Vagina (tissue), 2 donors: ENCODE measurements at regions not wholly inside any gene's neighbourhood (a gene's known extent, or its start where the extent isn't known, plus 50 kb on each side); places are given as distances from the start of the nearest gene placed in this dataset.
"Not testable (repeated sequence)": the region's sequence is repeated elsewhere in the genome, so short reads cannot be mapped to it uniquely, and the experiment has no call there.

Experiments used
- DNase-seq, 2 donors: peaks; one replicate each; pipeline ENCODE4 v3.0.0-alpha.2; 2017; ENCODE audit errors: extremely low spot score in 2 of 2
- H3K27ac ChIP-seq: fragments of 200-600 bp; sonication (generic); one replicate; pipeline ENCODE4 v1.5.1; 2019
- H3K27me3 ChIP-seq: fragments of 200-600 bp; sonication (generic); one replicate; pipeline ENCODE4 v1.5.1; 2019
- H3K36me3 ChIP-seq, 2 donors: fragments of 200-600 bp; sonication (generic); one replicate each; pipeline ENCODE4 v1.5.1; 2017 to 2019
- H3K4me1 ChIP-seq: fragments of 200-600 bp; sonication (generic); one replicate; pipeline ENCODE4 v1.5.1; 2019
- H3K4me3 ChIP-seq, 2 donors: fragments of 200-600 bp; sonication (generic); 1 replicate in 1 of 2; 2 replicates in 1 of 2; pipeline ENCODE4 v1.5.1; 2016 to 2019
- H3K9me3 ChIP-seq: fragments of 200-600 bp; sonication (generic); one replicate; pipeline ENCODE4 v1.5.1; 2019
- CTCF ChIP-seq, 3 experiments: fragments of 450-650 bp in 2 of 3; fragments of 200-600 bp in 1 of 3; sonication (generic) in 1 of 3; IDR thresholded peaks; one replicate each; pipeline ENCODE4 v1.5.1; 2017 to 2019; ENCODE audit warnings: antibody characterized with exemption in 3 of 3, mild to moderate bottlenecking in 2 of 3, moderate library complexity in 2 of 3
- POLR2A ChIP-seq, 2 donors: fragments of 450-650 bp; IDR thresholded peaks; one replicate each; pipeline ENCODE4 v1.6.1; 2017; ENCODE audit warnings: antibody characterized with exemption in 2 of 2, mild to moderate bottlenecking in 2 of 2, moderate library complexity in 2 of 2
- POLR2AphosphoS5 ChIP-seq, 2 donors: sonication (generic); formaldehyde crosslinking; IDR thresholded peaks; one replicate each; pipeline ENCODE4 v1.9.0; 2017; ENCODE audit warnings: antibody characterized with exemption in 2 of 2, mild to moderate bottlenecking in 2 of 2, low read depth in 1 of 2; ENCODE audit not compliant: insufficient read depth in 1 of 2
- intact Hi-C: fragments of 100-400 bp; cut with DNase I; formaldehyde crosslinking; loops from one replicate; pipeline ENCODE4 v1.15.1; 2023

GRCh38 chr14:38001501-38001900 is 206.2 kb upstream of the SSTR1 start:
- Histone ChIP-seq H3K9me3 (no peaks in the 10 kb centered on the region), H3K27ac (no peak overlapping the region), H3K36me3 (no peaks in the 10 kb centered on the region), H3K4me1 (no peaks in the 10 kb centered on the region), H3K4me3 (no peak overlapping the region), H3K27me3 (no peaks in the 10 kb centered on the region)
- no peak for DNase-seq
- TF ChIP-seq CTCF (IDR thresholded peaks at IDR 0.05) (no peak), POLR2A (IDR thresholded peaks at IDR 0.05) (no peak), POLR2AphosphoS5 (IDR thresholded peaks at IDR 0.05; ENCODE audit: insufficient read depth in 1 of 2, low read depth in 1 of 2) (no peak)
- intact Hi-C loops, result no loop called here

- intact Hi-C loops, result no loop called here
- H3K36me3 ChIP-seq, result no peaks in the 10 kb centered on the region
These were observed 203.7 kb upstream of the SSTR1 start for GRCh38 chr14:38003746-38004609.

GRCh38 chr14:38004610-38004879 is 203.2 kb upstream of the SSTR1 start:
- Histone ChIP-seq H3K9me3 (no peaks in the 10 kb centered on the region), H3K27me3 (no peaks in the 10 kb centered on the region), H3K4me3 (no peak overlapping the region), H3K4me1 (no peaks in the 10 kb centered on the region), H3K27ac (no peak overlapping the region), H3K36me3 (no peaks in the 10 kb centered on the region)
- TF ChIP-seq CTCF (IDR thresholded peaks at IDR 0.05) (no peak), POLR2AphosphoS5 (IDR thresholded peaks at IDR 0.05; ENCODE audit: insufficient read depth in 1 of 2, low read depth in 1 of 2) (no peak), POLR2A (IDR thresholded peaks at IDR 0.05) (no peak)
- intact Hi-C loops, result no loop called here
- no peak for DNase-seq

More at GRCh38 chr14:38003746-38004609, 203.7 kb upstream of the SSTR1 start:
- no peaks in the 10 kb centered on the region for H3K27me3 ChIP-seq
- TF ChIP-seq CTCF (IDR thresholded peaks at IDR 0.05), result no peak
- TF ChIP-seq POLR2AphosphoS5 (IDR thresholded peaks at IDR 0.05; ENCODE audit: insufficient read depth in 1 of 2, low read depth in 1 of 2), result no peak
- no peak for TF ChIP-seq POLR2A (IDR thresholded peaks at IDR 0.05)
- DNase-seq, result no peak
- H3K27ac ChIP-seq, result no peak overlapping the region
- H3K9me3 ChIP-seq, result no peaks in the 10 kb centered on the region
- no peaks in the 10 kb centered on the region for H3K4me1 ChIP-seq
- H3K4me3 ChIP-seq, result no peak overlapping the region

GRCh38 chr14:38011156-38011555 is 196.5 kb upstream of the SSTR1 start:
- H3K27ac ChIP-seq, H3K4me1 ChIP-seq, intact Hi-C loops: not testable (repeated sequence)

GRCh38 chr14:38012056-38012455 is 195.6 kb upstream of the SSTR1 start:
- Histone ChIP-seq H3K36me3 (no peaks in the 10 kb centered on the region), H3K4me3 (no peak overlapping the region), H3K27ac (no peak overlapping the region), H3K4me1 (no peaks in the 10 kb centered on the region), H3K9me3 (peaks cover 10% of the 10 kb centered on the region), H3K27me3 (no peaks in the 10 kb centered on the region)
- no peak for TF ChIP-seq POLR2AphosphoS5 (IDR thresholded peaks at IDR 0.05; ENCODE audit: insufficient read depth in 1 of 2, low read depth in 1 of 2)
- TF ChIP-seq POLR2A (IDR thresholded peaks at IDR 0.05), result no peak
- no peak for TF ChIP-seq CTCF (IDR thresholded peaks at IDR 0.05)
- DNase-seq, result no peak
- intact Hi-C loops, result no loop called here

More at GRCh38 chr14:38011156-38011555, 196.5 kb upstream of the SSTR1 start:
- not testable (repeated sequence) for H3K9me3 ChIP-seq, H3K27me3 ChIP-seq, DNase-seq, H3K36me3 ChIP-seq, H3K4me3 ChIP-seq
